HG03039 (cell line): ENCODE measurements at regions not wholly inside any gene's neighbourhood (a gene's known extent, or its start where the extent isn't known, plus 50 kb on each side); places are given as distances from the start of the nearest gene placed in this dataset.
"Not testable (repeated sequence)": the region's sequence is repeated elsewhere in the genome, so short reads cannot be mapped to it uniquely, and the experiment has no call there.

Experiments
- ATAC-seq: cut with Tn5 transposase; IDR thresholded peaks from one replicate; pipeline ENCODE4 v1.9.1; 2021; ENCODE audit warnings: mild to moderate bottlenecking, moderate library complexity; ENCODE audit not compliant: unreplicated experiment

- no peak for ATAC-seq
Measured at GRCh38 chr14:105864116-105864515, 337.7 kb downstream of the TMEM121 start.

DNA sequence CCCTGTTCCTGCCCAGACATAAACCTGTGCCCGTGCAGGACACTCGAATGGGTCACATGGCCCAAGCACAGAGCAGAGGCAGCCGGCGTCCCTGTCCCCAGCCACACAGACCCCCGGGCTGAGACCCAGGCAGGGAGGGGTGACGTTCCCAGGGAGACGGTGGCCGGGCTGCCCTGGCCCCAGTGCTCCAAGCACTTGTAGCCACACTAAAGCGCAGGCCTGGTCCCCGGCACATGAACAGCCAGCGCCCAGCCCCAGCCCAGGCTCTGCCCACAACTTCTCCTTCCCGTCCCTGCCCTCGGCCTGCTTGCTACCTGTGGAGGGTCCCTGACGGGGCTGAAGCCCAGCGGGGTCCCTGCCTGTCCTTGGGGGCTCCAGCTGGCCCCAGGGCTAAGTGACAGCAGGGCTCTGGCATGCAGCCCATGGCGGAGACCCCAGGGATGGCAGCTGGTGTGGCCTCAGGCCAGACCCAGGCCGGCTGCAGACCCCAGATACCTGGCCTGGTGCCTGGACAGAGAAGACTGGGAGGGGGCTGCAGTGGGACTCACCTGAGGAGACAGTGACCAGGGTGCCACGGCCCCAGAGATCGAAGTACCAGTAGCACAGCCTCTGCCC lies 338.4 kb downstream of the TMEM121 start:
- no peak for ATAC-seq

- ATAC-seq: no peak
Measured at GRCh38 chr14:105865266-105865903, 339.0 kb downstream of the TMEM121 start.

GRCh38 chr14:105865904-105866840 lies 339.8 kb downstream of the TMEM121 start:
- no peak for ATAC-seq

GRCh38 chr14:105866841-105867321 lies 340.5 kb downstream of the TMEM121 start:
- ATAC-seq: no peak

DNA sequence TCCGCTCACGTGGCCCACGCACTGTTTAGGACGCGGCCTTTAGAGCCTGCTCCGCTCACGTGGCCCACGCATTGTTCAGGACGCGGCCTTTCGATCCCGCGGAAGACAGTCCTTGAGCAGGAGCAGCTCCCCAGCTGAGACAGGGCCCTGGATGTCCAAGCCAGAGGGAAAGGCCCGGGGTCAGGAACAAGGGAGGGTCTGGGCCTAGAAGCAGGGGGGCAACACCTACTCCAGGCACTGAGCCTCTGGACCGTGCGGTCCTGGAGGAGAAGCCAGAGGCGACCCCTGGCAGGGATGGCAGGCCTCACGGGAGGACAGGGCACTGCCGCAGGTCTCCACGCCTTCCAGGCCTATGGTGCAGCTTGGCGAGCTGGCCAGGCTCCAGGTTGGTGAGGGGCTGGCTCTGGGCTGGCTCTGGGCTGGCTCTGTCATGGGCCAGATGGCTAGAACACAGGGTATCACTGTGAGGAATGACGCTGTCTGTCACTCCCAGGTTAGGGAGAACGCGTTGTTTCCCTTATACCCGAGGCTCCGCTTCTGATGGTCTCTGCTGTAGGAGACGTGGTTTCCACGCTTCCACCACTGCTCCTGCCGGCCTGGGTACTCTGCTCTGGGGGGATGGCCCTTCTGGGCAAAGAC lies 341.7 kb downstream of the TMEM121 start:
- no peak for ATAC-seq

- no peak for ATAC-seq
Measured at GRCh38 chr14:105871590-105871989, 345.2 kb downstream of the TMEM121 start.

DNA sequence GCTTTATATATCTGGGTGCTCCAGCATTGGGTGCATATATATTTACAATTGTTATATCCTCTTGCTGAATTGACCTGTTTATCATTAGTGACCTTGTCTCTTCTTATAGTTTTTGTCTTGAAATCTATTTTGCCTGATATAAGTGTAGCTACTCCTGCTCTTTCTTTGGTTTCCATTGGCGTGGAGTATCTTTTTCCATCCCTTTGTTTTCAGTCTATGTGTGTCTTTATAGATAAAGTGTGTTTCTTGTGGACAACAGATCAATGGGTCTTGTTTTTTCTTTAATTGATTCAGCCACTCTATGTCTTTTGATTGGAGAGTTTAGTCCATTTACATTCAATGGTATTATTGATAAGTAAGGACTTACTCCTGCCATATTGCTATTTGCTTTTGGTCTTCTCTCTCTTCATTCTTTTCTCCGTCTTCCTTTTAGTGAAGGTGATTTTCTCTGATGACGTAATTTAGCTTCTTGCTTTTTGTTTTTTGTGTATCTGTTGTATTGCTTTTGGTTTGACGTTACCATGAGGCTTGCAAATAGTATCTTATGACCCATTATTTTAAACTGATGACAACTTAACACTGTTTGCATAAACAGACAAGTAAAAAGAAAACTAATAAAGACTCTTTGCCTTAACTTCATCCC lies 347.6 kb downstream of the TMEM121 start:
- ATAC-seq: no peak

DNA sequence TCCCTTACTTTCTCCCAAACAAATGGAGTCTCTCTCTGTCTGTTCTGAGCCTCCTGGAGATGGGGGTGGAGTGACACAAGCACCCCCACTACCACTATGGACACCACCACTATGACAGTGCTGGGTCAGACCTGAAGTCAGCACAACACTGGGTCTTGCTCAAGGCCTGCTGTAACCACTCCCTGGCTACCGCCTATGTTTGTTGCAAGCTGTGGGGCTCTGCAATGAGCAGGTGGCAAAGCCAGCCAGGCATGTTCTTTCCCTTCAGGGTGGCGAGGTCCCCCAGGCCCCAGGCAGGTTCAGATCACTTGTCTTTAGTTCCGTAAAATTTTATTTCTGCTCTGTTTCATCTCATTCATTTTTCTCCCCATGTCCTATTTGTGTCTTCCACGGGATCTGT lies 349.8 kb downstream of the TMEM121 start:
- no peak for ATAC-seq

- no peak for ATAC-seq
Measured at GRCh38 chr14:105876829-105877228, 350.4 kb downstream of the TMEM121 start.

GRCh38 chr14:105877645-105878044 lies 351.3 kb downstream of the TMEM121 start:
- no peak for ATAC-seq

DNA sequence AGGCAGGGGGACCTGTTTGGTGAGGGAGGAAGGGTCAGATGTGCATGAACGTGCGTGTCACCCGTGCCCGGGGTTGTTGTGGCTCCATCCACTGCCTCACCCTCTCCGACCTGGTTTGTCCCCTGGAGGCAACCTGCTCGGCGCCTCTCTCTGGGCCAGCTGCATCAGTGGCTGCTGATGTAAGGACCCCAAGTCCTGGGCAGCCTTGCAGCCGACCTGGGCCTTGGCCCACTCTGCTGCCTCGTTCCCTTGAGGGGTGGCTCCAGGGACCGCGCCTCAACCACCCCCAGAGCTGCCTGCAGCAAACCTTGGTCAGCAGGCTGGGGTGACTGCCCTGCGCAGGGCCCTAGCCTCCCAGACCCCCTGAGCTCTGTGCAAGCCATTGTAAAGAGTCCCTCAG lies 351.7 kb downstream of the TMEM121 start:
- no peak for ATAC-seq

DNA sequence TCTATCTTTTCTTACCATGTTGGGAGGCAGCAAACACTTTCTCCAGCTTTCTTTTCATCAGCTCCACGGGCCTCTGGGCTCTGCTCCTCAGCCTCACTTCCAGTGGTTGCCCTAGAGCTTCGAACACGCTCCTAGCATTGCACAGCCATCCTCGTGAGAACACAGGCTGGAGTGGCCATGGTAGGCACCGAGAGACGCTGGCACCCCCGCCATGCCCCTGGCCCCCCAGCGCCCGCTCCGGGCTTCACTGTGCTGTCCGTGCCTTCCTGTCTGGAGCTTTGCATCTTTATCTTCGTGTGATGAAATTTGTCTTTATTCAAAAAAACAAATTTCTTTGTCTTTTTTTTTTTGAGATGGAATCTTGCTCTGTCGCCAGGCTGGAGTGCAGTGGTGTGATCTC lies 352.2 kb downstream of the TMEM121 start:
- no peak for ATAC-seq

- no peak for ATAC-seq
Measured at GRCh38 chr14:105879503-105879866, 353.1 kb downstream of the TMEM121 start.

- no peak for ATAC-seq
Measured at GRCh38 chr14:105879867-105880561, 353.6 kb downstream of the TMEM121 start.

DNA sequence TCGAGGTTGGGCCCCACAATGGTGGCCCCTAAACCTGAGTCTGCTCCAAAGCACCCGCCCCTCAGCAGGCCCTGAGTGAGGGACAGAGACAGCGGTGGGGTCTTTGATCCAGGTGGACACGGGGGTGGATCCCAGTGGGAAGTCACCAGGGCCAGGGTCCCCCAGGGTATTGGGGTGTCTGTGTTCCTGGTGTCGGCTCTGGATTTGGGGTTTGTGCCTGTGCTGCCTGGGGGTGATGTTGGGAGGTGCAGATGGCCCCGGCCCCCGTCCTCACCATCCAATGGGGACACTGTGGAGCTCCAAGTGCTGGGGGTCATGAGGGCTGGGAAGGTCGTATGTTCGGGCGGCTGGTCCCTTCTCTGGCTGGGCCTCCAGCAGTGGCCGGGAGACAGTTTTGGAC lies 354.2 kb downstream of the TMEM121 start:
- ATAC-seq: no peak

- no peak for ATAC-seq
Measured at GRCh38 chr14:105881021-105881930, 354.9 kb downstream of the TMEM121 start.

GRCh38 chr14:105882011-105882410 lies 355.6 kb downstream of the TMEM121 start:
- not testable (repeated sequence) for ATAC-seq

- ATAC-seq: no peak
Measured at GRCh38 chr14:105882626-105883025, 356.2 kb downstream of the TMEM121 start.
